HepG2 (cell line): ENCODE measurements at regions not wholly inside any gene's neighbourhood (a gene's known extent, or its start where the extent isn't known, plus 50 kb on each side); places are given as distances from the start of the nearest gene placed in this dataset.

Experiments used
- ATAC-seq: fragments of 200-7000 bp; cut with Tn5 transposase; 3 replicates; pipeline ENCODE4 v1.9.1; 2020; ENCODE audit warnings: mild to moderate bottlenecking, moderate library complexity
- BruUV-seq: library from RNA; stranded (reverse); fragments of 400-500 nt; replicated peaks from 2 replicates; lab custom pipeline; 2021; lab: Mats Ljungman, UMichigan
- CTCF ChIA-PET: fragments of 300-600 bp; formaldehyde crosslinking; extraction: SDS; loops from one replicate; lab custom pipeline; 2021; ENCODE audit warnings: low total read pairs, inconsistent platforms, low intra/inter-chr PET ratio; lab: Yijun Ruan, JAX
- POLR2A ChIA-PET: fragments of 350-600 bp; sonication (Branson Sonifier 250); formaldehyde crosslinking; loops from one replicate; lab custom pipeline; 2020; ENCODE audit warnings: antibody characterized with exemption, inconsistent platforms; lab: Yijun Ruan, JAX
- DNase-seq: peaks from one replicate; pipeline ENCODE4 v3.0.0-alpha.2; 2015; ENCODE audit warnings: low spot score
- FAIRE-seq: peaks from 3 replicates; lab custom pipeline; 2011; peaks lifted over from hg19 to GRCh38; lab: Jason Lieb, UNC
- H2AFZ ChIP-seq: one replicate; pipeline ENCODE4 v1.6.1; 2011; ENCODE audit warnings: low read length, inconsistent platforms
- H3K27ac ChIP-seq: fragments of 300-600 bp; 3 replicates; pipeline ENCODE4 v1.8.0; 2011; ENCODE audit warnings: mixed run types, mild to moderate bottlenecking, mixed read lengths, low read length, inconsistent platforms; ENCODE audit not compliant: insufficient read depth; ENCODE audit errors: extremely low read length
- H3K27me3 ChIP-seq, 2 experiments: fragments of 200-600 bp in 1 of 2; 2 replicates in 1 of 2; 3 replicates in 1 of 2; pipeline versions ENCODE4 v1.6.0 to v1.8.0; 2011; ENCODE audit warnings: low read length in 2 of 2, mild to moderate bottlenecking in 2 of 2, moderate library complexity in 2 of 2, inconsistent platforms in 1 of 2; ENCODE audit not compliant: insufficient read depth in 2 of 2, control insufficient read depth in 1 of 2
- H3K36me3 ChIP-seq, 2 experiments: fragments of 200-600 bp in 1 of 2; replicated peaks in 1 of 2; 2 replicates in 1 of 2; 3 replicates in 1 of 2; pipeline versions ENCODE4 v1.5.1 to v1.8.0; 2011; ENCODE audit warnings: low read length in 2 of 2, inconsistent platforms in 1 of 2; ENCODE audit not compliant: insufficient read depth in 2 of 2, control insufficient read depth in 1 of 2
- H3K4me1 ChIP-seq: 2 replicates; pipeline ENCODE4 v1.5.1; 2012; ENCODE audit warnings: low read length, inconsistent platforms; ENCODE audit not compliant: insufficient read depth
- H3K4me2 ChIP-seq: 2 replicates; pipeline ENCODE4 v1.6.0; 2011; ENCODE audit warnings: low read depth, low read length, inconsistent platforms
- H3K4me3 ChIP-seq, 3 experiments: fragments of 200-600 bp in 1 of 3; sonication (generic), shearing (Covaris generic) in 1 of 3; replicated peaks in 1 of 3; 2 replicates each; pipeline ENCODE4 v1.5.1; 2011 to 2016; ENCODE audit warnings: low read length in 3 of 3, inconsistent platforms in 2 of 3, low read depth in 2 of 3, mild to moderate bottlenecking in 2 of 3, control low read depth in 1 of 3, mixed read lengths in 1 of 3; ENCODE audit not compliant: insufficient read depth in 1 of 3
- H3K79me2 ChIP-seq: one replicate; pipeline ENCODE4 v1.6.1; 2011; ENCODE audit warnings: low read length, inconsistent platforms; ENCODE audit not compliant: insufficient read depth
- H3K9ac ChIP-seq: 2 replicates; pipeline ENCODE4 v1.6.0; 2011; ENCODE audit warnings: mild to moderate bottlenecking, low read depth, low read length, inconsistent platforms; ENCODE audit not compliant: insufficient read depth
- H3K9me3 ChIP-seq: 2 replicates; pipeline ENCODE4 v1.5.1; 2012; ENCODE audit warnings: mild to moderate bottlenecking, low read length
- H4K20me1 ChIP-seq: 2 replicates; pipeline ENCODE4 v1.6.0; 2011; ENCODE audit warnings: inconsistent platforms, mild to moderate bottlenecking, low read length, moderate library complexity; ENCODE audit not compliant: insufficient read depth
- NBN ChIP-seq: fragments of 450-650 bp; conservative IDR thresholded peaks from 2 replicates; pipeline ENCODE4 v1.6.1; 2017
- TMF1 ChIP-seq: sonication (generic); formaldehyde crosslinking; IDR thresholded peaks from 2 replicates; pipeline ENCODE4 v1.8.1; 2022; ENCODE audit warnings: low read depth, missing genetic modification reagents
- ZBTB42 ChIP-seq: sonication (generic); formaldehyde crosslinking; IDR thresholded peaks from 2 replicates; pipeline ENCODE4 v1.5.0; 2020; ENCODE audit warnings: mild to moderate bottlenecking, missing genetic modification reagents
- ZKSCAN1 ChIP-seq: fragments of 150-350 bp; IDR thresholded peaks from 2 replicates; pipeline ENCODE4 v1.6.1; 2014; ENCODE audit warnings: low read length
- ZNF10 ChIP-seq: sonication (generic); formaldehyde crosslinking; IDR thresholded peaks from 2 replicates; pipeline ENCODE4 v1.4.0; 2020; ENCODE audit warnings: mild to moderate bottlenecking, low read depth, missing genetic modification reagents, borderline replicate concordance
- ZNF235 ChIP-seq: sonication (generic); formaldehyde crosslinking; IDR thresholded peaks from 2 replicates; pipeline ENCODE4 v1.8.1; 2023; ENCODE audit warnings: mild to moderate bottlenecking, missing genetic modification reagents, borderline replicate concordance
- ZNF256 ChIP-seq: sonication (generic); formaldehyde crosslinking; conservative IDR thresholded peaks from 2 replicates; pipeline ENCODE4 v1.4.0; 2020; ENCODE audit warnings: missing genetic modification reagents
- ZNF563 ChIP-seq: sonication (generic); formaldehyde crosslinking; IDR thresholded peaks from 2 replicates; pipeline ENCODE4 v1.8.0; 2022; ENCODE audit warnings: mild to moderate bottlenecking, moderate library complexity, missing genetic modification reagents
- ZNF775 ChIP-seq: sonication (generic); formaldehyde crosslinking; IDR thresholded peaks from 2 replicates; pipeline ENCODE4 v1.4.0; 2020; ENCODE audit warnings: missing genetic modification reagents, mild to moderate bottlenecking, moderate library complexity, borderline replicate concordance
- WGBS: methylation state at CpG from one replicate; pipeline ENCODE4 v1.1.6; 2017; ENCODE audit warnings: low lambda C conversion rate; 5-methylcytosine and 5-hydroxymethylcytosine counted together
- in situ Hi-C: cut with HindIII; loops from 2 replicates; pipeline ENCODE4 v1.10.0; 2017; ENCODE audit warnings: low pct_unique_long_range_greater_than_20kb; ENCODE audit not compliant: extremely low pct_ligation_motif_present
- intact Hi-C: fragments of 100-400 bp; cut with micrococcal nuclease; formaldehyde crosslinking; loops from one replicate; pipeline ENCODE4 v1.10.0; 2022; ENCODE audit not compliant: unreplicated experiment
- TF ChIP-seq, protein P1 (sequence below): sonication (generic); formaldehyde crosslinking; IDR thresholded peaks from 2 replicates; pipeline ENCODE4 v1.4.0; 2020; ENCODE audit warnings: mild to moderate bottlenecking, missing genetic modification reagents
- TF ChIP-seq, protein P2 (sequence below): sonication (generic); formaldehyde crosslinking; IDR thresholded peaks from 2 replicates; pipeline ENCODE4 v1.4.0; 2020; ENCODE audit warnings: missing genetic modification reagents
- TF ChIP-seq, protein P3 (sequence below): sonication (generic); formaldehyde crosslinking; IDR thresholded peaks from 2 replicates; pipeline ENCODE4 v1.4.0; 2020; ENCODE audit warnings: missing genetic modification reagents

DNA sequence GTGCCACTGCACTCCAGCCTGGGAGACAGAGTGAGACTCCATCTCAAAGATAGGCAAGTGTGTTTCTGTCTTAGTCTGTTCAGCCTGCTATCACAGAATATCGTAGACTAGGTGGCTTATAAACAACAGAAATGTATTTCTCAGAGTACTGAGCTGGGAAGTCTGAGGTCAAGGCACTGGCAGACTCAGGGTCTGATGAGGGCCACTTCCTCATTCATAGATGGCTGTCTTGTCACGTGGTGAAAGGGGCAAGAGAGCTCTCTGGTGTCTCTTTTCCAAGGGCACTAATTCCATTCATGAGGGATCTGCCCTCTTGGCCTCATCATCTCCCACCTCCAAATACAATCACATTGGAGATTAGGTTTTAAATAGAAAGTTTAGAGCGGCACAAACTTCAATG is 95.6 kb upstream of the PHACTR3 start (continued):
- TF ChIP-seq, protein P1, sequence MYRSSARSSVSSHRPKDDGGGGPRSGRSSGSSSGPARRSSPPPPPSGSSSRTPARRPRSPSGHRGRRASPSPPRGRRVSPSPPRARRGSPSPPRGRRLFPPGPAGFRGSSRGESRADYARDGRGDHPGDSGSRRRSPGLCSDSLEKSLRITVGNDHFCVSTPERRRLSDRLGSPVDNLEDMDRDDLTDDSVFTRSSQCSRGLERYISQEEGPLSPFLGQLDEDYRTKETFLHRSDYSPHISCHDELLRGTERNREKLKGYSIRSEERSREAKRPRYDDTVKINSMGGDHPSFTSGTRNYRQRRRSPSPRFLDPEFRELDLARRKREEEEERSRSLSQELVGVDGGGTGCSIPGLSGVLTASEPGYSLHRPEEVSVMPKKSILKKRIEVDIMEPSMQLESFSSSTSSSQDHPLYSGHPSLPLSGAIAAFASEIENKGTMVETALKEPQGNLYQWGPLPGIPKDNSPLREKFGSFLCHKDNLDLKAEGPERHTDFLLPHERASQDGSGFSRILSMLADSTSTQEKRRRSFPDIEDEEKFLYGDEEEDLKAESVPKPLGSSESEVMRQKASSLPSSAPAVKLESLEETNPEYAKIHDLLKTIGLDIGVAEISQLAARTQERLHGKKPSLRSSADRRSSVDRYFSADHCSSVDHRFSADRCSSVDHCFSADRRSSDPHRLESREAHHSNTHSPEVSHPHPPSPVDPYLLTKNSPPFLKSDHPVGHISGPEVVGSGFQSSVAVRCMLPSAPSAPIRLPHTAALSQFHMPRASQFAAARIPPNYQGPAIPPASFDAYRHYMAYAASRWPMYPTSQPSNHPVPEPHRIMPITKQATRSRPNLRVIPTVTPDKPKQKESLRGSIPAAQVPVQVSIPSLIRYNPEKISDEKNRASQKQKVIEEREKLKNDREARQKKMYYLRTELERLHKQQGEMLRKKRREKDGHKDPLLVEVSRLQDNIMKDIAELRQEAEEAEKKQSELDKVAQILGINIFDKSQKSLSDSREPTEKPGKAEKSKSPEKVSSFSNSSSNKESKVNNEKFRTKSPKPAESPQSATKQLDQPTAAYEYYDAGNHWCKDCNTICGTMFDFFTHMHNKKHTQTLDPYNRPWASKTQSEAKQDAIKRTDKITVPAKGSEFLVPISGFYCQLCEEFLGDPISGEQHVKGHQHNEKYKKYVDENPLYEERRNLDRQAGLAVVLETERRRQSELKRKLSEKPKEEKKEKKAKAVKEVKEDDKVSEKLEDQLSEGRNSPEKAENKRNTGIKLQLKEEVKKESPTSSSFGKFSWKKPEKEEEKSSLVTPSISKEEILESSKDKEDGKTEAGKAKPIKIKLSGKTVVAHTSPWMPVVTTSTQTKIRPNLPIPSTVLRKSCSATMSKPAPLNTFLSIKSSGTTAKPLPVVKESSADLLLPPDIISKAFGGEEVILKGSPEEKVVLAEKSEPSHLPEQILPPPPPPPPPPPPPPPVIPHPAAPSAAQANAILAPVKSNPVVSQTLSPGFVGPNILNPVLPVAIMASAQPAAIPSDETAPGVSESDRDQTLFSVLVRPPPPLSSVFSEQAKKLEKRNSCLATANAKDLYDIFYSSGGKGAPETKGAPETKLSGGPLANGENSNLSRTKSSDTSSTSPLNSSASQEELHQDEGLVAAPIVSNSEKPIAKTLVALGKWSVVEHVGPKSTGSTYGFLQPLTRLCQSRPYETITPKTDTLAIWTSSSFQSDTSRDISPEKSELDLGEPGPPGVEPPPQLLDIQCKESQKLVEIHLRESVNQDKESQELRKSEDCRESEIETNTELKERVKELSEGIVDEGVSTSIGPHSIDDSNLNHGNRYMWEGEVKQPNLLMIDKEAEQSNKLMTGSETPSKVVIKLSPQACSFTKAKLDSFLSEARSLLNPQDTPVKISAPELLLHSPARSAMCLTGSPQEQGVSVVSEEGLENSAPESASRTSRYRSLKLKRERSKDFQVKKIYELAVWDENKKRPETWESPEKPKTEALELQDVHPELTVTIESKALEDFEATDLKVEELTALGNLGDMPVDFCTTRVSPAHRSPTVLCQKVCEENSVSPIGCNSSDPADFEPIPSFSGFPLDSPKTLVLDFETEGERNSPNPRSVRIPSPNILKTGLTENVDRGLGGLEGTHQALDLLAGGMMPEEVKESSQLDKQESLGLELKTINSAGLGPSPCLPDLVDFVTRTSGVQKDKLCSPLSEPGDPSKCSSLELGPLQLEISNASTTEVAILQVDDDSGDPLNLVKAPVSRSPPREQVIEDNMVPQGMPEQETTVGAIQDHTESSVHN (CRISPR knock-in tag), result no peak

DNA sequence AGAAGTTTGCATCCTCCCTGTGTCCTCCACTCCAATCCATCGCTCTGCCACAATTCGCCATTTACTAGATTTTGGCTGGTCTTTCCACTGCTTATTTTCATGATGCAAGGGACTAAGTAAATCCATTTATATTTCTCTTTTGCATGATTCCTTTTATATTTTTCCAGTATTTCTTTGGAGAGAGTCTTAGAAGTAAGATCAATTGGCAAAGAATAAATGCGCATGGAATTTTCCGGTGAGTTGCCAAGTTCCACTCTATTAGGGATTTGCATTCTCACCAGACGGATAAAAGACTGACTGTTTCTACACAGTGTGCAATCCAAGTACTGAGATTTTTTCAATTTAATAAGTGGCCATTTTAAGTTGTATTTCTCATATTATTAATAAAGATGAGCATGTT is 91.7 kb upstream of the PHACTR3 start:
- no peaks in the 10 kb centered on the region for H3K9me3 ChIP-seq
- H2AFZ ChIP-seq, result no peak overlapping the region
- intact Hi-C loops, result no loop called here
- FAIRE-seq (no peak), ATAC-seq (no peak), DNase-seq (no peak)
- no peak overlapping the region for H3K27ac ChIP-seq
- 56% methylated on average over 5 of the region's 5 CpGs for WGBS
- H3K9ac ChIP-seq, result no peak overlapping the region
- no peaks in the 10 kb centered on the region; the same call in 1 of the 2 replicates for H4K20me1 ChIP-seq
- CTCF ChIA-PET, result no interaction called here
- in situ Hi-C loops, result no loop called here
- no peak for TF ChIP-seq ZNF10 (CRISPR knock-in tag)
- TF ChIP-seq ZNF563 (CRISPR knock-in tag), result no peak
- no peak for TF ChIP-seq ZKSCAN1
- TF ChIP-seq TMF1 (CRISPR knock-in tag), result no peak
- TF ChIP-seq, protein P2, sequence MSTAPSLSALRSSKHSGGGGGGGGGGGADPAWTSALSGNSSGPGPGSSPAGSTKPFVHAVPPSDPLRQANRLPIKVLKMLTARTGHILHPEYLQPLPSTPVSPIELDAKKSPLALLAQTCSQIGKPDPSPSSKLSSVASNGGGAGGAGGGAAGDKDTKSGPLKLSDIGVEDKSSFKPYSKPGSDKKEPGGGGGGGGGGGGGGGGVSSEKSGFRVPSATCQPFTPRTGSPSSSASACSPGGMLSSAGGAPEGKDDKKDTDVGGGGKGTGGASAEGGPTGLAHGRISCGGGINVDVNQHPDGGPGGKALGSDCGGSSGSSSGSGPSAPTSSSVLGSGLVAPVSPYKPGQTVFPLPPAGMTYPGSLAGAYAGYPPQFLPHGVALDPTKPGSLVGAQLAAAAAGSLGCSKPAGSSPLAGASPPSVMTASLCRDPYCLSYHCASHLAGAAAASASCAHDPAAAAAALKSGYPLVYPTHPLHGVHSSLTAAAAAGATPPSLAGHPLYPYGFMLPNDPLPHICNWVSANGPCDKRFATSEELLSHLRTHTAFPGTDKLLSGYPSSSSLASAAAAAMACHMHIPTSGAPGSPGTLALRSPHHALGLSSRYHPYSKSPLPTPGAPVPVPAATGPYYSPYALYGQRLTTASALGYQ (CRISPR knock-in tag), result no peak
- no peak for TF ChIP-seq ZNF256
- TF ChIP-seq NBN, result no peak
- TF ChIP-seq, protein P3, sequence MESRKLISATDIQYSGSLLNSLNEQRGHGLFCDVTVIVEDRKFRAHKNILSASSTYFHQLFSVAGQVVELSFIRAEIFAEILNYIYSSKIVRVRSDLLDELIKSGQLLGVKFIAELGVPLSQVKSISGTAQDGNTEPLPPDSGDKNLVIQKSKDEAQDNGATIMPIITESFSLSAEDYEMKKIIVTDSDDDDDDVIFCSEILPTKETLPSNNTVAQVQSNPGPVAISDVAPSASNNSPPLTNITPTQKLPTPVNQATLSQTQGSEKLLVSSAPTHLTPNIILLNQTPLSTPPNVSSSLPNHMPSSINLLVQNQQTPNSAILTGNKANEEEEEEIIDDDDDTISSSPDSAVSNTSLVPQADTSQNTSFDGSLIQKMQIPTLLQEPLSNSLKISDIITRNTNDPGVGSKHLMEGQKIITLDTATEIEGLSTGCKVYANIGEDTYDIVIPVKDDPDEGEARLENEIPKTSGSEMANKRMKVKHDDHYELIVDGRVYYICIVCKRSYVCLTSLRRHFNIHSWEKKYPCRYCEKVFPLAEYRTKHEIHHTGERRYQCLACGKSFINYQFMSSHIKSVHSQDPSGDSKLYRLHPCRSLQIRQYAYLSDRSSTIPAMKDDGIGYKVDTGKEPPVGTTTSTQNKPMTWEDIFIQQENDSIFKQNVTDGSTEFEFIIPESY (CRISPR knock-in tag), result no peak
- no peak for TF ChIP-seq ZNF775 (CRISPR knock-in tag)
- no peak for TF ChIP-seq ZBTB42 (CRISPR knock-in tag)
- TF ChIP-seq ZNF235 (CRISPR knock-in tag), result no peak
- POLR2A ChIA-PET, result no interaction called here
- no peaks in the 10 kb centered on the region for H3K4me1 ChIP-seq
- H3K27me3 ChIP-seq, result peaks cover 0 to 2% of the 10 kb centered on the region in 2 experiments; a peak in 1 of 5 replicates
- H3K4me3 ChIP-seq, result no peak overlapping the region
- no TSS peak for BruUV-seq
- H3K36me3 ChIP-seq, result no peaks in the 10 kb centered on the region
- no peaks in the 10 kb centered on the region for H3K79me2 ChIP-seq
- H3K4me2 ChIP-seq, result no peak overlapping the region
